ENCODE measurements at regions not wholly inside any gene's neighbourhood (a gene's known extent, or its start where the extent isn't known, plus 50 kb on each side); places are given as distances from the start of the nearest gene placed in this dataset.
"Not testable (repeated sequence)": the region's sequence is repeated elsewhere in the genome, so short reads cannot be mapped to it uniquely, and the experiment has no call there.

DNA sequence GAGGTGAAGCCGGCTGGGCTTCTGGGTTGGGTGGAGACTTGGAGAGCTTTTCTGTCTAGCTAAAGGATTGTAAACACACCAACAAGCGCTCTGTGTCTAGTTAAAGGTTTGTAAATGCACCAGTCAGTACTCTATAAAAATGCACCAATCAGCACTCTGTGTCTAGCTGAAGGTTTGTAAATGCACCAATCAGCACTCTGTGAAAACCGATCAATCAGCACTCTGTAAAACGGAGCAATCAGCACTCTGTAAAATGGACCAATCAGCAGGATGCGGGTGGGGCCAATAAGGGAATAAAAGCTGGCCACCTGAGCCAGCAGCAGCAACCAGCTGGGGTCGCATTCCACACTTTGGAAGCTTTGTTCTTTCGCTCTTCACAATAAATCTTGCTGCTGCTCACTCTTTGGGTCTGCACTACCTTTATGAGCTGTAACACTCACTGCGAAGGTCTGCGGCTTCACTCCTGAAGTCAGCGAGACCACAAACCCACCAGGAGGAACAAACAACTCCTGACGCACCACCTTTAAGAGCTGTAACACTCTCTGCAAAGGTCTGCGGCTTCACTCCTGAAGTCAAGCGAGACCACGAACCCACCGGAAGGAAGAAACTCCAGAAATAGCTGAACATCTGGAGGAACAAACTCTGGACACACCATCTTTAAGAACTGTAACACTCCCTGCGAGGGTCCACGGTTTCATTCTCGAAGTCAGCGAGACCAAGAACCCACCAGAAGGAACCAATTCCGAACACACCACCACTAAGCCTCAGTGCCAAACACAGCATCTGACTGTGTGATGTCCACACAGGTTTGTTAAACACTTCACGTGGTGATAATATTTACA is 378.2 kb upstream of the CCDC54 start:
- DNase-seq (ENCODE audit: insufficient read length, low spot score); FAIRE-seq: not testable (repeated sequence)

DNA sequence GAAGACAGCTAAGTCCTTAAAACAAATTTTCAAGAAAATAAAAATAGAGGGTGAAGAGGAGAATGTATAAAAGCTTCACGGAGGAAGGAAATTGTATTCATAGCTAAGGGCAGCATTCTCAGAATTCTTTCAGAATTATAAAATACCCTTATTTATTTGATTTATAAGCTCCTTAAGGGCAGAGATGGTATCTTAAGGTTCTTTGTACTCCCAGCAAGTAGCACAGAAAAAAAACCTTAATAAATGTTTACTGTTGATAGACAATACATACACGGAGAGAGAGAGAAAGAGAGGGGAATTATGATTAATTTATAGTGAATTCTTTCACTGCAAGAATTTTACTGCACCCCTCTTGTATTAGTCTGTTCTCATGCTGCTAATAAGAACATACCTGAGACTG is 375.6 kb upstream of the CCDC54 start:
- peak; percentile 15 for DNase-seq (ENCODE audit: insufficient read length, low spot score)
- no peak for FAIRE-seq

DNA sequence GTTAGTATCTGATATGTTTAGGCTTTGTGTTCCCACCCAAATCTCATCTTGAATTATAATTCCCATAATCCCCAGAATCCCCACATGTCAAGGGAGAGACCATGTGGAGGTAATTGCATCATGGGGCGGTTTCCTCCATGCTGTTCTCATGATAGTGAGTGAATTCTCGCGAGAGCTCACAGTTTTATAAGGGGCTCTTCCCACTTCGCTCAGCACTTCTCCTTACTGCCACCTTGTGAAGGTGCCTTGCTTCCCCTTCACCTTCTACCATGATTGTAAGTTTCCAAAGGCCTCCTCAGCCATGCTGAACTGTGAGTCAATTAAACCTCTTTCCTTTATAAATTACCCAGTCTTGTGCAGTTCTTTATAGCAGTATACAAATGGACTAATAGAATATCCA is 371.9 kb upstream of the CCDC54 start:
- not testable (repeated sequence) for FAIRE-seq; DNase-seq (ENCODE audit: insufficient read length, low spot score)

DNA sequence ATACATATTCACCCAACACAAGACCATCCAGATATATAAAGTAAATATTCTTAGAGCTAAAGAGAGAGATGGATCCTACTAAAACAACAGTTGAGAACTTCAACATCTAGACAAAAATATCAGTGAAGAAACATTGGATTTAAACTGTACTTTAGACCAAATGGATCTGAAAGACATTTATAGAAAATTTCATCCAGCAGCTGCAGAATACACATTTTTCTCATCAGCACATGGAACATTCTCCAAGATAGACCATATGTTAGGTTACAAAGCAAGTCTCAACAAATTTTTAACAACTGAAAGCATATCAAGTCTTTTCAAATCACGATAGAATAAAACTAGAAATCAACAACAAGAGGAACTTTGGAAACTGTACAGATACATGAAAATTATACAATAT is 369.0 kb upstream of the CCDC54 start:
- FAIRE-seq (no peak), DNase-seq (ENCODE audit: insufficient read length, low spot score) (no peak)

DNA sequence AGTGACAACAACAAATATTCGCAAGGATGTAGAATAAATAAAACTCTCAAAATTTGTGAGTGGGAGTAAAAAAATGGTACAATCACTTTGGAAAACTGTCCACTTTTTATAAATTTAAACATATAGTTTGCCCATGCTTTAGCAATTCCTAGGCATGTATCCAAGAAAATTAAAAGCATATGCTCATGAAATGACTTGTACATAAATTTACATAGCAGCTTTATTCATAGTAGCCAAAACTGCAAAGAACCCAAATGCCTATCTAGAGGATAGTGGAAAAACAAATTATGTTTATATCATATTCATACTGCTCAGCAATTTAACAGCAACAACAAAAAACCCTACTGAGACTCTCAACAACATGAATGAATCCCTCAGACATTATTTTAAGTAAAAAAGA is 363.6 kb upstream of the CCDC54 start:
- DNase-seq (ENCODE audit: insufficient read length, low spot score) (no peak), FAIRE-seq (no peak)

DNA sequence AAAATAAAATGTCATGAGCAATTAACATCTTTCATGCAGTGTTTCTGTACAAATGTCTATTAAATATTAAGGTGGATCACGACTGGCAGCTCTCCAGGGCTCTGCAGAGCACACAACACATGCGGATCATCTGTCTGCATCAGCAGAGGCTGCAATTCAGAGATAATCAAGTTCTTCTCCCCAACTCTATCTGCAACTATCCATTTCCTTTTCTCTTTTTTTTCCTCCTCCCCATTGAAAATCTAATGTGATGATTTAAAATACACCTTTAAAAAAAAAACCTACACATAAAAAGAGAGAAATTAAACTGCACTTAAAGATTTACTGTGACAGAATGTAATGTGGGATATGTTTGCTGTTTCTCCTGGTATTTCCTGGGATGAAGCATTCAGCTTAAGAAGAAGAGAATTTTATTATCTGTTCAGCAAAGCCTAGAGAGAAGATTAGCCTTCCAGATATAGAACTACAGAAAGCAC is 352.6 kb upstream of the CCDC54 start:
- no peak for FAIRE-seq
- DNase-seq (ENCODE audit: insufficient read length, low spot score) = no peak

DNA sequence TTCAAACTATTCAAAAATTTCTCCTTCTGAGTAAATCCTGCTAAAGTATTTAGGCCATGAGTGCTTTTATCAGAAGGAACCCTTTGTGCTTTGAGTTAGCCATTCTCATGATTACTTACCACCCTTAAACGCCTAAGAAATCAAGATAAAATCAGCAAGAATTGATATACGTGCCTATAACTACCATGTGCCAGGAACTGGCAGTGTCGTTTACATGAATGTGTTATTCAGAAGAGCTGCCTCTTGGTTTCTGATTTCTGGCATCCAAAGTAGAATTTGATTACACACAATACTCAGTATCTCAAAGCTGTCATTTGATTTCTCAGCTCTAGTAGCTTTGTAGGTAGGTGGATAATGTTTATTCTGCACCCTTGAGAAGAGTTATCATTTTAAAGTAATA is 351.3 kb upstream of the CCDC54 start:
- FAIRE-seq = no peak
- no peak for DNase-seq (ENCODE audit: insufficient read length, low spot score)

DNA sequence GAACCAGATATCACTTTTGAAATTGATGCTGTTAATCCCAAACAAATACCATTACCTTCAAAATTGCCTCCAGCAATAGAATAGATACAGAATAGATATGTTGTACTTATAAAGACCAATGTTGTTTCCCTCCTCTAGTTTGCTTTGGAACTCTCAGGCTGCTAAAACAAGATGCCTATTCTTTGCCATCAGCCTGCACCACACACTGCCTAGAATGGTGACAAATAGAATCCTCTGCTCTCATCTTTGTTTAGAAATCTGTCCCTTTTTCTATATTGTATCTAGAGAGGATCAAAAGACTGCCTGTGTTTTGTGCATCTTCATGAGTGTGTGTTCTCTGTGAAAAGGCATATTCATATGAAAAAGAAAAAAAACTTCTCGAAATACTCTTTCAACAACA is 349.2 kb upstream of the CCDC54 start:
- FAIRE-seq (no peak), DNase-seq (ENCODE audit: insufficient read length, low spot score) (no peak)

DNA sequence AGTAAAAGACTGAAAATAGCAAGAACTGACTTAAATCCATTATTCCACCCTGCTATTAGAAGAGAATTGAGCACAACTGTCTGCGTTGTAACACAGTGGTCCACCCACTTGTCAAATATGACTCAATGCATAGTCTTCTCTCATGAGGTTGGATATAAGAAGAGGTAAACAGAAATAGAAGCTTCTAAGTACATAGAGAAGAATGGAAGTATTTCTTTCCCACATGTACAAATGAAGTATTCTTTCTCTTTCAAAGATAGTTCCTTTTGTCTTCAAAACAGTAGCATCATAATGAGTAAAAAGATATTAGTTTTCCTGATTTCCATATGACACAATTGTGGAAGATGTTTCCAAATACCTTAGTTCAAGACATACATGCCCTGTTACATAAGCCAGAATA is 348.6 kb upstream of the CCDC54 start:
- DNase-seq (ENCODE audit: insufficient read length, low spot score) (no peak), FAIRE-seq (no peak)

DNA sequence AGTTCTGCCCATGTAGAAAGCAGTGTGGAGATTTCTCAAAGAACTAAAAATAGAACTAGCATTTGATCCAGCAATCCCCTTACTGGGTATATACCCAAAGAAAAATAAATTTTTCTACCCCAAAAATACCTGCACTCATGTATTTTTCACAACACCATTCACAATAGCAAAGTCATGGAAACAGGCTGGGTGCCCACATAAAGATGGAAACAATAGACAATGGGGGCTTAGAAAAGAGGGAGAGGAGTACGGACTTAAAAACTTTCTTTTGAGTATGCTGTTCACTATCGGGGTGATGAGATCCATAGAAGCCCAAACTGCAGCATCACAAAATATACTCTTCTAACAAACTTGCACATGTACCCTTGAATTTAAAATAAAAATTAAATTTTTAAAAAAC is 345.1 kb upstream of the CCDC54 start:
- FAIRE-seq (no peak), DNase-seq (ENCODE audit: insufficient read length, low spot score) (no peak)

DNA sequence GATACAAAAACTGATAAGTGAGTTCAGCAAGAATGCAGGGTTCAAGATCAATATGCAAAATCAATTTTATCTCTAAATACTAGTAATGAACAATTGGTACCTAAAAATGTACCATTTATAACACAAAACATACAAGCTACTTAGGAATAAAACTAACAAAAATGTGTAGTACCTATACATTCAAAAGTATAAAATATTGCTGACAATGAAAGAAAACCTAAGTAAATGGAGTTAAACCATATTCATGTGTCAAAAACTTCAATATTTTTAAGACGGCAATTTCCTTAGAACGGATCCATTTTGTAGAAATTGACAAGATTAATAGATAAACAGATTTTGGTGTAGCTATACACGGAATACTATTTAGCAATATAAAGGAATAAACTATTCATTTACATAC is 343.1 kb upstream of the CCDC54 start:
- DNase-seq (ENCODE audit: insufficient read length, low spot score) (no peak), FAIRE-seq (no peak)

DNA sequence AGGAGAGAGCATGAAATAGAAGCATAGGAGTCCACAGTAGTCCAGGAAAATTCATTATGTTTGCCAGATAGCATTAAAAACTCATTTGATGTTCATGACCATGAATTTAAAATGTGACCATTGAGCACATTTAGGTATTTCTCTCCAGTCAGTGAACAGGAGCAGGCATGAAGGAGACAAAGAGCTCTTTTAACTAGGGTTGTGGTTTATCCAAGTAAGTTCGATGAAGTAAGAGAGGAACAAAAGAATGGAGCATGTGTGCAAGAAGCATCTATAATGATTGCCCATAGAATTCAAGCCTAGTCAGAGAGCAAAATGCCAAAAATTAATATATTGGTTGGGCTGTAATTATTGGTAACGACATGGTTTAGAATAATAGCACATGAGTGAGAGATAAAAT is 342.1 kb upstream of the CCDC54 start:
- FAIRE-seq = no peak

DNA sequence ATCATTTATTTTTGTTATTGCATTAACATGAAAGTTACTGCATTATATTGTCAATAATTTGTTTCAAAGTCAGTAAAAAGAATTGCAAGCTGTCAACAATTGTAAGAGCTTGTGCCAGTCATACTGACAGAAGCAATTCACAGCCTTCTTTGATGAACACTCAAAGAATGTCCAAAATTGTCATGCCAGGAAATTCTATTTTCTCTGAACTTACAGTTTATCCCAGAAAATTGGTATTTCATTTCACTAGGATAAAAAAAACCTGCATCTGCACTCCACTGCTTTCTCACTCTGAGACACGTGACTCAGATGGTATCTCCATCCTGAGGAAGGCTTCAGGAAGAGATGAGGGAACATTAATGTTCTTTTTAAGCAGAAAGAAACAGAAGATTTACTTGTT is 332.6 kb upstream of the CCDC54 start:
- no peak for FAIRE-seq
- no peak for DNase-seq (ENCODE audit: insufficient read length, low spot score)

More for the DNA sequence above, 342.1 kb upstream of the CCDC54 start:
- DNase-seq (ENCODE audit: insufficient read length, low spot score) = no peak

DNA sequence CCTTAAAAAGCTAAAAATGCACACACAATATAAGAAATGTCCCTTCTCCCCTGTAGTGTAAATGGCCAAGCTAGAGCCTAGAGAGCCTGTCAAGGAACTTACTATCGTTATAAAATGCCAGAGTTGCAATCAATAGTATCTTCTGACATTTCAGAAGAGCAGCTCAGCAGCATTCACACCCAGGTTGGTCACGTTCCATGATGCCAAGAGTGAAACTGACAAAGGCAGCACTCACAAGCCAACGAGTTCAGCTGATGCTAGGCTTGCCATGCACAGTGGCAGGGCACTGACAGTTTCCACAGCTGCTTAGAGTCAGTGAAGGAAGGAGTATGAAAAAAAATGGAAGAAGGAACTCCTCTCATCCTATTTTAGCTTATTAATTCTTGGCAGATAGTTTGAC is 331.4 kb upstream of the CCDC54 start:
- FAIRE-seq = peak; percentile 36
- DNase-seq (ENCODE audit: insufficient read length, low spot score) = no peak

DNA sequence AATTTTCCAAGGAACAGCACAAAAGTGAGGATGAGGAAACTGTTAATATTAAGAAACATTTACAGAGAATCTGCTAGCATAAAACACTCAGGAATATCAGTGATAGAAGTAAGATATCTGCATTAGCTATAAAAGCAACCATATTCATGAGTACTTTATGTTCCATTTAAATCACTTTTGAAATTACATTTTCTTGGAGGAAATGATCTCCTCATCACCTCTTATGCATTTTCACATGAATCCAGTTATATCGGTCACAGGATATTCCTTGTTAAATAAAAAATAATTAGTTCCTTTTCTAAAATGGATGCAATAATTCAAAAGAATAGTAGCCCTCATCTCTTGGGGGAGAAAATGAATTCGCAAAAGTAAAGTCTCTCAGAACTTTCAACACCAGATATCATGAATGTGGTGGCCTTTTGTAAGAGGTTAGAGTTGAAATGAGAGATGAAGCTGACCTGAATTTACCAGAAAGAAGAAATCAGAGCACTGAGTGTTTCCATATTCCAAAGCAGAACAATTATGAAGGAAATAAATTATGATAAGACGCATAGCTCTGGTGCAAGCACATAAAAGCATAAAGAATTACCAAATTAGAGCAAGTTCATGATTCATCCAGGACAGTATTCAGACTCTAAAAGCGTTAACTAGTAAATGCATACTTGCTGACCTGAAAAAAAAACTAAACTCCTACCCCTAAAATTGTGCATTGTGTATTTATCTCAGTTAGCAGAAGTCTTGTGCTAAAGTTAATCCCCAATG is 321.9 kb upstream of the CCDC54 start:
- no peak for FAIRE-seq
- DNase-seq (ENCODE audit: insufficient read length, low spot score) = no peak

DNA sequence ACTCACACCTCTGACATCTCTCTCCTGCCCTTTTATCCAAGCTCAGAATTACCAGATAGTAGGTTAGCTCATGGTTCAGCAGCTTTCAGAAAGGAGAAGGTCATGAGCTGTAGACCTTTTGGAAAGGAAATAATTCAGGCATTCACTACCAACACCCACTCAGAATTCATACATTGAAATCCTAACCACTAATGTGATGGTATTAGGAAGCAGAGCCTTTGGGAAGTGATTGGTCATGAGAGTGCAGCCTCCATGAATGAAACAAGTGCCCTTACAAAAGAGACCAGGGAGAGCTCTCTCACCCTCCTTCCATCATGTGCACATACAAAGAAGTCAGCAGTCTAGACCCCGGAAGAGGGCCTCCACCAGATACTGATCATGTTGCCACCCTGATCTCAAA is 315.8 kb upstream of the CCDC54 start:
- DNase-seq (ENCODE audit: insufficient read length, low spot score) (no peak), FAIRE-seq (no peak)

DNA sequence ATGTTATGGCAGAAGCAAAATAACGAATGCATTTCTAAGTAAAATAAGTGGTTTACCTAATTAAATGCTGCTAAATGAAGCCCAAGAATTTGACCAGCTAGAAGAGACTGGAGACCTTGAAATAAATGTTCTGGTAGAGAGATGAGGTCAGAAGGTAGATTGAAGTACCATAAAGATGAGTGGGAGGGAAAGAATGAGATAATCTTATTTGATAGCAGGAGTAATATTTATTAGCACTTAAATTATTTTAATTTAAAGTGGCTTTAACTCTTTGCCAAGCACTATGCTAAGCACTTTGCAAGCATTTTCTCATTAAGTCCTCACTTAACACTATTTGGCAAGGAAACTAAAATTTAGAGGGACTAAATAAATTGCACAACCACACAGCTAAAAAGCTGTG is 314.9 kb upstream of the CCDC54 start:
- DNase-seq (ENCODE audit: insufficient read length, low spot score) (no peak), FAIRE-seq (no peak)

DNA sequence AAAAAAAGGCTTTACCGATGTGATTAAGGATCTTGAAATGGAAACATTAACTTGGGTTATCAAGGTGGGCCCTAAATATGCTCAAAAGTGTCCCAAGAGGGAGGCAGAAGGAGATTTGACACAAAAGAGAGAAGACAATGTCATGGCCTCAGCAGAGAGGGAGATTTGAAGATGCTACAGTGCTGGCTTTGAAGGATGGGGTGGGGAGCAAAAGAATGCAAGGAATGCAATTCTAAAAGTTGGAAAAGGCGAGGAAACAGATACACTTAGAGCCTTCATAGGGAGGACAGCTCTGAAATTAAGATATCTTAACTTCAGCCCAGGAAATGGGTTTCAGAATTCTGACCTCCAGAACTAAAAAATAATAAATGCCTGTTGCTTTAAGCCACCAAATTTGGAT is 314.5 kb upstream of the CCDC54 start:
- no peak for DNase-seq (ENCODE audit: insufficient read length, low spot score)
- no peak for FAIRE-seq

DNA sequence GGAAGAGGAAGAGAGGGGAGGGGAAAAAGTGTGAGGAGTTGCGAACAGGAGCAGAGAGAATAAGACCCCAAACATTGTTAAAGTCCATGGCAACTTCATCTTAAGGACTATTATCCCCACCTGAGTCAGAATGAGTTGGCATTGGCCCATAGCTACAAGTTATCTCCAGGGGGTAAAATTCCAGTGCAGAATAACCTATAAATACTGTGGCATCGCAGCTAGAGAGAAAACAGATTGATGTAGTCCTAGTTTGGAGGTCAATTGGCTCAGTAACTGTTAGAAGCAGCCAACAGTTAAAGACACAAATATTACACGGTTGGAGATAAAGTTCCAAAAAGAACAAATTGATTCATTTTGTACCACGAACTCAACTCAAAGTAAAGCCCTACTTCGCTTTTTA is 313.9 kb upstream of the CCDC54 start:
- no peak for FAIRE-seq
- DNase-seq (ENCODE audit: insufficient read length, low spot score) = no peak

DNA sequence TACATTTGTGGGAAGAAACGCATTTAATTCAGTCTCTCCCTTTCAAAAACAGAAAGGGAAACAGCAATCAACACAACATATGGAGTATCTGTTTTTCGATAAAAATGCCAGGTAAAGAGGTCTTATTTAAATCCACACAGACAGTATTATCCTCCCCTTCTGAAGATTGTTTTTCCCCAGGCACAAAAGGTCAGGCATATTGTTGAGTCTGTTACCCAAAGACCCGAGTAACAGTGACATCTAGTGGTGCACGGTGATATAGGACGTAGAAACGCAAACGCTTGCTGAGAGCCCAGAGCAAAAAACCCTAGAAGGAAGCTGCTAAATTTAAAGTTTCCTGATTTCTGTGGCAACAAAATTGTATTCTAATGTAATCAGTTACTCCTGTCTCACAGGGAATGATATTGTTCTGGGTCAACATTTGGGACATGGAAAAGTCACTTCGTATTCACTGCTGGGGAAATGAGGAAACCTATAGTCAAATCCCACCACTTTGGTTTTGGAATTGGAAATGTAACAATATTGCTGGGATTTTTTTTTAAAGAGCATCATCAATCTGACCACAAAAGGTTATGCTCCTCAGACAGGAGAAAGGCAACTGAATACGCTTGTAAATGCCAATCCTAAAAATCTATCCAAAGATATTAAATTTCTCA is 312.7 kb upstream of the CCDC54 start:
- peak; percentile 53 for DNase-seq (ENCODE audit: insufficient read length, low spot score)

DNA sequence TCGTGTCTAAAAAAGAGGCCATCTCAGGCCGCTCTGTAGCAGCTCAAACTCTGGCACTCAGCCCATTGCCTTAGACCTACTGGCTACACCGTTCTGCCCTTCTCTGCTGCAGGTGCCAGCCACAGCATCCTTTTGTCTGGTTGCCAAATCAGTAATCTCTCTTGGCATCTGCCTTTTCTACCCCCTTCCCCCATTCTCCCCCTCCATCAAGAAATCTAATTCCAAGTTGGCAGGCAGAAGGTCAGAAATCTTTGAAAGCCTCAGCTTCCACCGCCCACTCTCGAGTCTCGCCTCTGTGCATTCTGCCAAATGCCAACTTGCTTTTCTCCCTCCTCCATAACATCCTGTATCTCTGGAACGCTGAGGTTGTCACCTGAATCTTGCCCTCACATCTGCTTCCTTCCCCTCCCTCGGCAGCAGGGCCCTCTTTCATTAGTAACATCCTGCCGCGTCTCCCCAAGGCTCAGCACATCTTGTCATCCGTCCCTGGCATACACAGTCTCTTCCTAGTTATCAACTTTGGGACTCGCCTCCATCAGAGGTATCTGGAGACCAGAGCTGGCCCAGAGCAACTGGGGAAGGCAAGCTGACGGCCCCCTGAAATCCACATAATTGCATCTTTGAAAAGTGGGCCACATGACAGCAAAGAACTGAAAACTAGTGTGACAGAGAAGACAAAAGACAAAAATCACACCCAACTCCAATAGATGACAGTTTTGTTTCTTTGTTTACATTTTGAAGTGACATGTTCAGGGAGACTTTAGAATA is 312.0 kb upstream of the CCDC54 start:
- FAIRE-seq (no peak), DNase-seq (ENCODE audit: insufficient read length, low spot score) (no peak)

More for the DNA sequence above, 312.7 kb upstream of the CCDC54 start:
- FAIRE-seq = peak; percentile 74
